Coronary artery (tissue), 2 donors: ENCODE measurements at regions not wholly inside any gene's neighbourhood (a gene's known extent, or its start where the extent isn't known, plus 50 kb on each side); places are given as distances from the start of the nearest gene placed in this dataset.

Source experiments
- DNase-seq: peaks from one replicate; pipeline ENCODE4 v3.0.0-alpha.2; 2017; ENCODE audit warnings: low spot score
- H3K27ac ChIP-seq, 2 donors: fragments of 200-600 bp; sonication (generic); one replicate each; pipeline ENCODE4 v1.5.1; 2016 to 2019
- H3K4me3 ChIP-seq: fragments of 200-600 bp; sonication (generic); 2 replicates; pipeline ENCODE4 v1.5.1; 2016; ENCODE audit warnings: mild to moderate bottlenecking, moderate library complexity
- CTCF ChIP-seq: fragments of 200-600 bp; sonication (generic); IDR thresholded peaks from one replicate; pipeline ENCODE4 v1.5.1; 2019; ENCODE audit warnings: antibody characterized with exemption

- no peak for DNase-seq
- Histone ChIP-seq H3K4me3 (no peak overlapping the region), H3K27ac (no peak overlapping the region)
- no peak for TF ChIP-seq CTCF
These were observed 81.4 kb downstream of the ETS2 start for GRCh38 chr21:38887062-38887686.

DNA sequence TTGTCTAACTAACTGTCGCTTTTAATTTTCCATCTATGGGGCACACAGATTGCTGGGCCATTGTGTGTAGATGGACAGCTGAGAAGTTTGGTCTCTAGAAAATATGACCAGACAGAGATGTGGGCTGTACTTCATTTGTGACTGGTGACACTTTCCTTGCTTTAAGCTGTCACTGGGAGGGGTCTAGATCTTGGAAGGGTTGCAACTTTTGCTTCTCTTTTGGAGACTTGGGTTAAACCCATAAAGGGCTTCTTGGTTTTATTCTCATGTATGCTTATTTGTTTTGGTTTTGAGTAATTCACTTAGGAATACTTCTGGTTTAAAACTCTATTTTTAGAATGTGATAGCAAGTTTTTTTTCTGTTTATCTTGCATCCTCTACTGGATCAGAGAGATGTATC is 80.2 kb downstream of the ETS2 start:
- no peak for DNase-seq
- H3K27ac ChIP-seq: no peak overlapping the region
- H3K4me3 ChIP-seq: no peak overlapping the region
- no peak for TF ChIP-seq CTCF

DNA sequence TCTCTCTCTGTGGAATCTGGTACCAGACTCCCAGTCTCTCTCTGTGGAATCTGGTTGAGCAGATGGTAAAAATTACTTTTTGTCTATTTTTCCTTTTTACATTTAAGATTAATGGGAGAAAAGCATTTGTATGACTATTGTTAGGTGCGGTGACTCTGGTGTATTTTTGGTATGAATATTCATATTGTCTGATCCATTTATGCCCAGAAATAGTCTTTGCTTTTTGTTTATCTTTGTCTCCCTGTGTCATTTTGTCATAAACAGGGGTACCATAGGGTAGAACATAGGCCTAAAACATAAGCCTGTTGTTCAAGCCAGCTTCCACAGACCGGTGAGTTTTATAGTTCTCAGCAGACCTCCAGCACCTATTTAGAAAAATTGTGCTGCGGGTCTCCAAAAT is 78.7 kb downstream of the ETS2 start:
- TF ChIP-seq CTCF: no peak
- DNase-seq: no peak
- Histone ChIP-seq H3K27ac (no peak overlapping the region), H3K4me3 (no peak overlapping the region)

DNA sequence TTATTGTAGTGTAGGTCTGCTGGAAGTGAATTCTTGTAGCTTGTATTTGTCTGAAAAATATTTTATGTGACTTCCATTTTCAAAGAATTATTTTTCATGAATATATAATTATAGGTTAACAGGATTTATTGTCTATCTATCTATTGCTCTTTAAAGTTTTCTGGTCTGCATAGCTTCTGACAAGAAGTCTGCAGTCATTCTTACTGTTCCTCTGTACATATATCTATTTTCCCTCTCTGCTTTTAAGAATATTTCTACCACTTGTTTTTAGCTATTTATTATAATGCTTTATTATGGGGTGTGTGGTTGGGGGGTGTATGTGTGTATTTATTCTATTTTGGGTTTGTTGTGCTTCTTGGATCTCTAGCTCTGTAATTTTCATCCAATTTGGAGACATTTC is 77.4 kb downstream of the ETS2 start:
- Histone ChIP-seq H3K27ac (no peak overlapping the region), H3K4me3 (no peak overlapping the region)
- TF ChIP-seq CTCF: no peak
- DNase-seq: no peak

DNA sequence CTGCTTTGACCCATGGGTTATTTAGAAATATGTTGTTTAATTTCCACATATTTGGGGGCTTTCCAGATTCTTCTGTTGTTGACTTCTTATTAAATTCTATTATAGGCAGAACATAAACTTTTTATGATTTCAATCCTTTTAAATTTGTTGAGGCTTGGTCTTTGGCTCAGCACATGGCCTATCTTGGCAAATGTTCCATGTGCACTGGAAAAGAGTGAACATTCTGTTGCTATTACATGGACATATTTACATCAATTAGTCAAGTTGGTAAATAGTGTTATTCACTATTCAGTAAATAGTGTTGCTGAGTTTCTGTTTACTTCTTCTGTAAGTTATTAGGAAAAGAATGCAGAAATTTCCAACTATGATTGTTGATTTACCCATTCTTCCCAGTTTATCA is 75.4 kb downstream of the ETS2 start:
- Histone ChIP-seq H3K27ac (no peak overlapping the region), H3K4me3 (no peak overlapping the region)
- no peak for TF ChIP-seq CTCF
- DNase-seq: no peak

- no peak overlapping the region for H3K27ac ChIP-seq
These were observed 74.8 kb downstream of the ETS2 start for GRCh38 chr21:38880577-38880966.

More at GRCh38 chr21:38880577-38880966, 74.8 kb downstream of the ETS2 start:
- no peak overlapping the region for H3K4me3 ChIP-seq
- no peak for TF ChIP-seq CTCF
- DNase-seq: no peak
